ENCODE measurements at regions not wholly inside any gene's neighbourhood (a gene's known extent, or its start where the extent isn't known, plus 50 kb on each side); places are given as distances from the start of the nearest gene placed in this dataset.

DNA sequence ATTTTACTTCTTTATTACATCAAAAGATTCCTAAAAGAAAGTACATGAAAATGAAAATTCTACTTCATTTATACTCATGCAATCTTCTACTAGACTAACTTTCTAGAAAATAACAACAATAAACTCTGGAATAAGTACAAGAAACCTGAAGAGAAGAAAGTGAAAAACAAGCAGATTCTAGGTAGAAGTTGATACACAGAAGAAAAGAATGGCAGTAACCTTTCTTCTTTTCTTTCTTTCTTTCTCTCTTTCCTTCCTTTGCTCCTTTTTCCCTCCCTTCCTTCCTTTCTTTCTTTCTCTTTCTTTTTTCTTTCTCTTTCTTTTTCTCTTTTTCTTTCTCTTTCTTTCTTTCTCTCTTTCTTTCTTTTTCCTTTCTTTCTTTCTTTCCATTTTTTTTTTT lies 541.7 kb upstream of the ANKRD30A start:
- no peak overlapping the region for H2AFZ ChIP-seq (ENCODE audit: insufficient read depth, low read depth, low read length, poor library complexity, severe bottlenecking)
- no peak overlapping the region for H3K9ac ChIP-seq (ENCODE audit: low read length)
- no peaks in the 10 kb centered on the region for H3K9me3 Mint-ChIP-seq (ENCODE audit: insufficient read depth)
- no peaks in the 10 kb centered on the region for H3K27me3 Mint-ChIP-seq
- no peak for DNase-seq
- intact Hi-C loops (cut with micrococcal nuclease): no loop called here
- CTCF ChIA-PET: no interaction called here
- H3K4me3 ChIP-seq (ENCODE audit: control extremely low read depth in 1 of 5, extremely low read depth in 1 of 5, insufficient read depth in 1 of 5, low read depth in 2 of 5, low read length in 4 of 5): no peak overlapping the region
- H3K27me3 ChIP-seq (replicated peaks in 1 of 4; ENCODE audit: control extremely low read depth in 1 of 4, control insufficient read depth in 3 of 4, insufficient read depth in 4 of 4, low read length in 3 of 4): no peaks in the 10 kb centered on the region
- ATAC-seq (ENCODE audit: low read depth): no peak
- no peaks in the 10 kb centered on the region for H4K20me1 ChIP-seq (ENCODE audit: control insufficient read depth, insufficient read depth, low read length, poor library complexity, severe bottlenecking)
- no peaks in the 10 kb centered on the region for H3K36me3 ChIP-seq (replicated peaks in 1 of 2; ENCODE audit: control extremely low read depth in 1 of 2, control insufficient read depth in 1 of 2, extremely low read depth in 1 of 2, insufficient read depth in 2 of 2, low read length in 1 of 2)
- H3K4me1 Mint-ChIP-seq: no peaks in the 10 kb centered on the region
- POLR2A ChIA-PET: no interaction called here
- TF ChIP-seq, protein P1, sequence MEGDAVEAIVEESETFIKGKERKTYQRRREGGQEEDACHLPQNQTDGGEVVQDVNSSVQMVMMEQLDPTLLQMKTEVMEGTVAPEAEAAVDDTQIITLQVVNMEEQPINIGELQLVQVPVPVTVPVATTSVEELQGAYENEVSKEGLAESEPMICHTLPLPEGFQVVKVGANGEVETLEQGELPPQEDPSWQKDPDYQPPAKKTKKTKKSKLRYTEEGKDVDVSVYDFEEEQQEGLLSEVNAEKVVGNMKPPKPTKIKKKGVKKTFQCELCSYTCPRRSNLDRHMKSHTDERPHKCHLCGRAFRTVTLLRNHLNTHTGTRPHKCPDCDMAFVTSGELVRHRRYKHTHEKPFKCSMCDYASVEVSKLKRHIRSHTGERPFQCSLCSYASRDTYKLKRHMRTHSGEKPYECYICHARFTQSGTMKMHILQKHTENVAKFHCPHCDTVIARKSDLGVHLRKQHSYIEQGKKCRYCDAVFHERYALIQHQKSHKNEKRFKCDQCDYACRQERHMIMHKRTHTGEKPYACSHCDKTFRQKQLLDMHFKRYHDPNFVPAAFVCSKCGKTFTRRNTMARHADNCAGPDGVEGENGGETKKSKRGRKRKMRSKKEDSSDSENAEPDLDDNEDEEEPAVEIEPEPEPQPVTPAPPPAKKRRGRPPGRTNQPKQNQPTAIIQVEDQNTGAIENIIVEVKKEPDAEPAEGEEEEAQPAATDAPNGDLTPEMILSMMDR (IDR thresholded peaks at IDR 0.05): no peak
- no peak for TF ChIP-seq EZH2 (IDR thresholded peaks at IDR 0.05; ENCODE audit: borderline replicate concordance, insufficient read depth, low read depth, low read length, poor library complexity, severe bottlenecking)
- H3K27ac Mint-ChIP-seq: no peak overlapping the region
- H3K9me3 ChIP-seq (ENCODE audit: control extremely low read depth in 1 of 3, control insufficient read depth in 2 of 3, insufficient read depth in 1 of 3, low read length in 2 of 3): peaks cover 0 to 9% (median 0%) of the 10 kb centered on the region in 3 donors
- H3K79me2 ChIP-seq (ENCODE audit: control insufficient read depth, insufficient read depth, low read length): no peaks in the 10 kb centered on the region
- no peak overlapping the region for H3K4me2 ChIP-seq (replicated peaks; ENCODE audit: low read depth, low read length, poor library complexity, severe bottlenecking)
- H3K27ac ChIP-seq (ENCODE audit: low read length in 2 of 2): no peak overlapping the region
- H3K4me3 Mint-ChIP-seq: no peak overlapping the region
- H3K4me1 ChIP-seq (ENCODE audit: control insufficient read depth in 2 of 2, insufficient read depth in 2 of 2, low read length in 2 of 2): no peaks in the 10 kb centered on the region

DNA sequence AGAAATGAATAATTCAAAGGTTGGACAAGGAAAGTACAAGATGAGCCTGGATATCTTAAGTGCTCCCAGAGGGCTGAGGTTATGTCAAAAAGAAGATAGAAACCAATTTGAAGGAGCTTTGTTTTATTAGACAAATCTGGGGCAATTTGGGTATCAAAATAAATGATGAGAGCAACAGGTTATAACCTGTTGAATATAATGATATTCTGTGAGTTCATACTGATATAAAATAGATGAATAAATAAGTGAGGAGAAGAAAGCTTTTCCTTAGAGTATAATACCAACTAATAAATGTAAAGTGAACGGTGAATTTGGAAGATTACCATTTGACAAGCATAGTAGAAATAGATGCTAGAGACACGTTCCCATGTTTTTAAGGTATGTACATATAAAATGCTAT lies 544.2 kb upstream of the ANKRD30A start:
- TF ChIP-seq, protein P1 (IDR thresholded peaks at IDR 0.05): no peak
- TF ChIP-seq EZH2 (IDR thresholded peaks at IDR 0.05; ENCODE audit: borderline replicate concordance, insufficient read depth, low read depth, low read length, poor library complexity, severe bottlenecking): no peak
- DNase-seq: no peak
- no CpG with 5 or more reads among the region's 2 CpGs for WGBS (ENCODE audit: insufficient coverage)
- Histone ChIP-seq H3K4me3 (ENCODE audit: control extremely low read depth in 1 of 5, extremely low read depth in 1 of 5, insufficient read depth in 1 of 5, low read depth in 2 of 5, low read length in 4 of 5) (no peak overlapping the region), H4K20me1 (ENCODE audit: control insufficient read depth, insufficient read depth, low read length, poor library complexity, severe bottlenecking) (no peaks in the 10 kb centered on the region), H3K27me3 (replicated peaks in 1 of 4; ENCODE audit: control extremely low read depth in 1 of 4, control insufficient read depth in 3 of 4, insufficient read depth in 4 of 4, low read length in 3 of 4) (no peaks in the 10 kb centered on the region), H2AFZ (ENCODE audit: insufficient read depth, low read depth, low read length, poor library complexity, severe bottlenecking) (no peak overlapping the region), H3K79me2 (ENCODE audit: control insufficient read depth, insufficient read depth, low read length) (no peaks in the 10 kb centered on the region), H3K9me3 (ENCODE audit: control extremely low read depth in 1 of 3, control insufficient read depth in 2 of 3, insufficient read depth in 1 of 3, low read length in 2 of 3) (peaks cover 0 to 3% (median 0%) of the 10 kb centered on the region in 3 donors), H3K36me3 (replicated peaks in 1 of 2; ENCODE audit: control extremely low read depth in 1 of 2, control insufficient read depth in 1 of 2, extremely low read depth in 1 of 2, insufficient read depth in 2 of 2, low read length in 1 of 2) (no peaks in the 10 kb centered on the region), H3K4me2 (replicated peaks; ENCODE audit: low read depth, low read length, poor library complexity, severe bottlenecking) (no peak overlapping the region), H3K27ac (ENCODE audit: low read length in 2 of 2) (no peak overlapping the region), H3K4me1 (ENCODE audit: control insufficient read depth in 2 of 2, insufficient read depth in 2 of 2, low read length in 2 of 2) (no peaks in the 10 kb centered on the region), H3K9ac (ENCODE audit: low read length) (no peak overlapping the region)
- Mint-ChIP-seq H3K4me3 (no peak overlapping the region), H3K27me3 (no peaks in the 10 kb centered on the region), H3K9me3 (ENCODE audit: insufficient read depth) (no peaks in the 10 kb centered on the region), H3K4me1 (no peaks in the 10 kb centered on the region), H3K27ac (no peak overlapping the region)
- CTCF ChIA-PET: no interaction called here
- POLR2A ChIA-PET: interaction anchor here (0.6 kb wide), 1 partner anchor 9 kb away, joined by 4 read pairs; no protein-coding TSS in a partner anchor
- no peak for ATAC-seq (ENCODE audit: low read depth)
- intact Hi-C loops (cut with micrococcal nuclease): no loop called here

All from B cell (primary cell).